ENCODE measurements at regions not wholly inside any gene's neighbourhood (a gene's known extent, or its start where the extent isn't known, plus 50 kb on each side); places are given as distances from the start of the nearest gene placed in this dataset.
A peak's percentile ranks its signal among the peaks of the same experiment; 100 is the strongest.

DNA sequence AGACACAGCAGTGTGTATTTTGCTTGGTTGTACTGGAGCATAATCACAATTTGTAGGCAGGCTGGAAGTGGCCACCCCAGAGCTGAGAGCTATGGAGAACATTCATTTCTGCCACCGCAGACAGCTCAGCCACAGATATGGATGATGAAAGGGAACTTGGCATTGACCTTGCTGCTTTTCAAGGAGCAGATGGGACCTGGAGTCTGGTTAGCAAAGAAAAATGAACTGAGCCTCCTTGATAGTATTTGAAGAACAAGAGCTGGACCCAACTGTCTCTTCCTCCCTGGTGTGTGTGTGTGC is 395.2 kb upstream of the ZNF462 start:
- H3K4me3 ChIP-seq (ENCODE audit: low read depth, poor library complexity, severe bottlenecking) = no peak overlapping the region
- no peak for TF ChIP-seq POLR2A (IDR thresholded peaks at IDR 0.05)
- TF ChIP-seq, protein P1, sequence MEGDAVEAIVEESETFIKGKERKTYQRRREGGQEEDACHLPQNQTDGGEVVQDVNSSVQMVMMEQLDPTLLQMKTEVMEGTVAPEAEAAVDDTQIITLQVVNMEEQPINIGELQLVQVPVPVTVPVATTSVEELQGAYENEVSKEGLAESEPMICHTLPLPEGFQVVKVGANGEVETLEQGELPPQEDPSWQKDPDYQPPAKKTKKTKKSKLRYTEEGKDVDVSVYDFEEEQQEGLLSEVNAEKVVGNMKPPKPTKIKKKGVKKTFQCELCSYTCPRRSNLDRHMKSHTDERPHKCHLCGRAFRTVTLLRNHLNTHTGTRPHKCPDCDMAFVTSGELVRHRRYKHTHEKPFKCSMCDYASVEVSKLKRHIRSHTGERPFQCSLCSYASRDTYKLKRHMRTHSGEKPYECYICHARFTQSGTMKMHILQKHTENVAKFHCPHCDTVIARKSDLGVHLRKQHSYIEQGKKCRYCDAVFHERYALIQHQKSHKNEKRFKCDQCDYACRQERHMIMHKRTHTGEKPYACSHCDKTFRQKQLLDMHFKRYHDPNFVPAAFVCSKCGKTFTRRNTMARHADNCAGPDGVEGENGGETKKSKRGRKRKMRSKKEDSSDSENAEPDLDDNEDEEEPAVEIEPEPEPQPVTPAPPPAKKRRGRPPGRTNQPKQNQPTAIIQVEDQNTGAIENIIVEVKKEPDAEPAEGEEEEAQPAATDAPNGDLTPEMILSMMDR (IDR thresholded peaks at IDR 0.05) = no peak
- DNase-seq (ENCODE audit: low spot score in 2 of 2) = no peak
- 65 to 73% methylated on average over 1 of the region's 1 CpG for WGBS, 2 donors
- intact Hi-C loops (cut with DNase I; ENCODE audit: low total_unique reads) = no loop called here

DNA sequence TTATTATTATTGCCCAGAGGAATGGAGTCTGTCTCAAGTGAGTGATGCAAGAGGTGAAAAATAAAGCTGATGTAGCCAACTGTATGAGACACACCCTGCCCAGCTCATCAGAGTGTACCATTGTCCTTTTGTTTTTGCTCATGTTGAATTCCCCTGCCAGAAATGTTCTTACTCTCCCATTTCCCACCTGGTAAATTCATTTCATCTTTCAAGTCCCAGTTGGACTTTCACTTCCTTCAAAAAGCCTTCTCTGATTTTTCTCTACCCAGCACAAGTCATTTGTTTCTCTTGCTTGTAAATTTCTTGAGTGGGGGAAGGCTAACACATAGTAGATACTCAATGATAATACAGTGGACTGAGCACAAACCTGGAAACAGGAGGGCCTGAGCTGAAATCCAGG is 394.5 kb upstream of the ZNF462 start:
- no peak for DNase-seq (ENCODE audit: low spot score in 2 of 2)
- TF ChIP-seq, protein P1 (IDR thresholded peaks at IDR 0.05) = no peak
- TF ChIP-seq POLR2A (IDR thresholded peaks at IDR 0.05) = no peak
- intact Hi-C loops (cut with DNase I; ENCODE audit: low total_unique reads) = no loop called here
- H3K4me3 ChIP-seq (ENCODE audit: low read depth, poor library complexity, severe bottlenecking) = no peak overlapping the region

DNA sequence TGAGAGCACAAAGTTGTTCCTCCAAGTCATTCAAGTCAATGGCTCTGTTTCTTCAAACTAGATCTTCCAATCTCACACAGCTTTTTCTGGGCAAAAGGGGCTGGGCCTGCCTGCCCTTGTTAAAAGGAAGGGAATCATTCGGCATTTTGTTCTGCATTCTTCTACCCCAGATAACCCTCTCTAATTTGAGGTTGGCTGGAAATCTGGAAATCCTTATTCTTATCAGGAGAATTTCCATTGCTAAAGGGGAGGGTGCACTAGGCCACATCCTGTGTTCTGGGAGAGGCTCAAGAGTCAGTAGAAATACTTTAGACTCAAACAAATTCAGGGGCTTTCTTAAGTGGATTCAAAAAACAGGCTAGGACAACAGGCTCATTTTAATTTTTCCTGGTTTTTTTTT is 384.7 kb upstream of the ZNF462 start:
- TF ChIP-seq, protein P1 (IDR thresholded peaks at IDR 0.05) = no peak
- TF ChIP-seq POLR2A (IDR thresholded peaks at IDR 0.05) = no peak
- intact Hi-C loops (cut with DNase I; ENCODE audit: low total_unique reads) = no loop called here
- no peak overlapping the region for H3K4me3 ChIP-seq (ENCODE audit: low read depth, poor library complexity, severe bottlenecking)
- WGBS, 2 donors = 35 to 44% methylated on average over 1 of the region's 1 CpG
- DNase-seq (ENCODE audit: low spot score in 2 of 2) = no peak

DNA sequence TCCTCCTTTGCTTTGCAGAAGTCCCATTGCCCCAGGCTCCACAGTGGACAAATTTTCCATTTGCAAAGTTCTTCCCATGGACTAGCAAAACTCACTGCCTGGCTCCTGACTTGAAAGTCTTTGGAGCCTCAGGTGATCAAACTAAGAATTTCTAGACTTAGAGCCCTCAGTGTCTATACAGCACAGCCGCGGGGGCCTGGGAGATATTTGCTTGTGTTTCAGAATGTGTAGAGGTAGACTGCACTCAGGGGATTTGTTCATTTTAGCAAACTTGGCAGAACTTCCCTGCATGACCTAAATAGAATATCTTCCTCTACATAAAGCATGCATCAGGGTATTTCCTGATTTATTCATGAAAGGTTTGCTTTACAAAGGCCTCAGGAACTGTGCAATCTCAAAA is 384.2 kb upstream of the ZNF462 start:
- DNase-seq (ENCODE audit: low spot score in 2 of 2) = no peak
- intact Hi-C loops (cut with DNase I; ENCODE audit: low total_unique reads) = no loop called here
- H3K4me3 ChIP-seq (ENCODE audit: low read depth, poor library complexity, severe bottlenecking) = no peak overlapping the region
- whole genome bisulfite sequencing, 2 donors = 55 to 64% methylated on average over 2 of the region's 2 CpGs
- TF ChIP-seq POLR2A (IDR thresholded peaks at IDR 0.05) = no peak
- TF ChIP-seq, protein P1 (IDR thresholded peaks at IDR 0.05) = no peak

DNA sequence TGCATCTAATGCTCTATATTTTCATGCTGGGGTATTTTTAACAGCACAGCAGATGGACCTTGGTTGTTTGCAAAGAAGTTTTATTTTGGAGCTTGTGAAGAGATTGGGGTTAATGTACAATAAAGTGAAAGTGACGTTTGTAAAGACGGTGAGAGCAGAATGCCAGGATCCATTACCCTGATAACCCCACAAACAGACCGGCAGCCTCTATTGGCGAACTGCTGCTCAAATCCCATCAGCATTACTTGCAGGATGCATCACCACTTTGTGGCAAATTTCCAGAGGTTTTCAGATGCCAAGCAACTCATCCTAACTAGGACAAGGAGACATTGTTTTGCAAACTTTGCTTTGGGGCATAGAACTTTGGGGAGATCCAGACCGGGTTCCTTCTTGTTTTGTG is 383.3 kb upstream of the ZNF462 start:
- intact Hi-C loops (cut with DNase I; ENCODE audit: low total_unique reads) = no loop called here
- peak in 1 of 2 donors; percentile 35 for DNase-seq (ENCODE audit: low spot score in 2 of 2)
- no peak overlapping the region for H3K4me3 ChIP-seq (ENCODE audit: low read depth, poor library complexity, severe bottlenecking)
- TF ChIP-seq, protein P1 (IDR thresholded peaks at IDR 0.05) = no peak
- no peak for TF ChIP-seq POLR2A (IDR thresholded peaks at IDR 0.05)
- WGBS, 2 donors = 15 to 26% methylated on average over 5 of the region's 5 CpGs

DNA sequence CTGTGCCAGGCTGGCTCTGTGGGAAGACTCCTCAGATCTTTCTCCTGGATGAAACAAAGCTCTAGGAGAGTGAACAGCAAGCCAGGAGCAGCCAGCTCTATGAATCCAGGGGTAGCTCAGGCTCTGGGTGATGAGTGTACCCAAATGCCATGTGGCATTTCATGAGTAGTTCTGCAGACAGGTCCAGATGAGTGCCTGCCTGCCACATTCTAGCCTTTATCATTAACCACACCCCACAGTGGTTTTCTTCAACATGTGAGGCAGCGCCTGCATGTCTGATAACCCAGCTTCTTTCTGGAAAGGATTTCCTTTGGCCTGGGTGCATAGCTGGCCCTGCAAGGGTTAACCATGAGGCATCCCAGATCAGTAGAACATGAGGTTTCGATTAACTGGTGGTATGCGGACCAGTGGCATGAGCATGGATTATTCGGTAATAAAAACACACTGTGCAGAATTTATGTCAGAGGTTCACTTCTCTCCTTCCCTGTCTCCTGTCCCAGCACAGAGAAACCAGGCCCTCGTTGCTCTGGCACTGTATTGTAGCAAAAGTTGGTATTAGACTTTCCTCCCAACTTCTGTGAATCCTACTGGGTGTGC is 381.9 kb upstream of the ZNF462 start:
- no peak for DNase-seq (ENCODE audit: low spot score in 2 of 2)
- no peak overlapping the region for H3K4me3 ChIP-seq (ENCODE audit: low read depth, poor library complexity, severe bottlenecking)
- TF ChIP-seq, protein P1 (IDR thresholded peaks at IDR 0.05) = no peak
- TF ChIP-seq POLR2A (IDR thresholded peaks at IDR 0.05) = no peak
- intact Hi-C loops (cut with DNase I; ENCODE audit: low total_unique reads) = no loop called here
- 63 to 64% methylated on average over 5 of the region's 5 CpGs for whole genome bisulfite sequencing, 2 donors

Data from lower leg skin (tissue), 4 donors.